GM23248 (cell line): ENCODE measurements at regions not wholly inside any gene's neighbourhood (a gene's known extent, or its start where the extent isn't known, plus 50 kb on each side); places are given as distances from the start of the nearest gene placed in this dataset.
"Not testable (repeated sequence)": the region's sequence is repeated elsewhere in the genome, so short reads cannot be mapped to it uniquely, and the experiment has no call there.

ENCODE experiments used
- DNase-seq: peaks from one replicate; pipeline ENCODE4 v3.0.0-alpha.2; 2015
- H2AFZ ChIP-seq: fragments of 200-600 bp; sonication (generic); 2 replicates; pipeline ENCODE4 v1.6.1; 2016; ENCODE audit warnings: antibody characterized with exemption
- H3F3A ChIP-seq: fragments of 200-600 bp; sonication (generic); 2 replicates; pipeline ENCODE4 v1.6.1; 2016; ENCODE audit warnings: mild to moderate bottlenecking, antibody characterized with exemption, mixed run types; ENCODE audit not compliant: insufficient read depth
- H3K27ac ChIP-seq: fragments of 200-600 bp; sonication (generic); 2 replicates; pipeline ENCODE4 v1.5.1; 2016; ENCODE audit warnings: mild to moderate bottlenecking
- H3K27me3 ChIP-seq: fragments of 200-600 bp; sonication (generic); replicated peaks from 2 replicates; pipeline ENCODE4 v1.6.1; 2016; ENCODE audit warnings: mild to moderate bottlenecking; ENCODE audit not compliant: insufficient read depth
- H3K36me3 ChIP-seq: fragments of 200-600 bp; sonication (generic); 2 replicates; pipeline ENCODE4 v1.6.1; 2016; ENCODE audit warnings: low read depth, mild to moderate bottlenecking
- H3K4me1 ChIP-seq: fragments of 200-600 bp; sonication (generic); 2 replicates; pipeline ENCODE4 v1.6.1; 2016; ENCODE audit warnings: mild to moderate bottlenecking; ENCODE audit not compliant: insufficient read depth
- H3K4me2 ChIP-seq: fragments of 200-600 bp; sonication (generic); one replicate; pipeline ENCODE4 v1.6.1; 2016; ENCODE audit warnings: mild to moderate bottlenecking; ENCODE audit not compliant: unreplicated experiment
- H3K4me3 ChIP-seq: fragments of 200-600 bp; sonication (generic); 2 replicates; pipeline ENCODE4 v1.5.1; 2016; ENCODE audit warnings: mild to moderate bottlenecking
- H3K79me2 ChIP-seq: fragments of 200-600 bp; sonication (generic); 2 replicates; pipeline ENCODE4 v1.6.1; 2016; ENCODE audit warnings: mild to moderate bottlenecking; ENCODE audit not compliant: insufficient read depth
- H3K9ac ChIP-seq: fragments of 200-600 bp; sonication (generic); 2 replicates; pipeline ENCODE4 v1.6.1; 2016; ENCODE audit warnings: mild to moderate bottlenecking
- H3K9me2 ChIP-seq: fragments of 200-600 bp; sonication (generic); 2 replicates; pipeline ENCODE4 v1.6.1; 2016; ENCODE audit warnings: mixed run types, mild to moderate bottlenecking, moderate library complexity; ENCODE audit not compliant: insufficient read depth
- H3K9me3 ChIP-seq: fragments of 200-600 bp; sonication (generic); one replicate; pipeline ENCODE4 v1.6.1; 2017; ENCODE audit warnings: low read depth
- H4K20me1 ChIP-seq: fragments of 200-600 bp; sonication (generic); 2 replicates; pipeline ENCODE4 v1.6.0; 2016; ENCODE audit not compliant: insufficient read depth
- EZH2 ChIP-seq: fragments of 200-600 bp; sonication (generic); IDR thresholded peaks from 2 replicates; pipeline ENCODE4 v1.6.1; 2018; ENCODE audit warnings: antibody characterized with exemption, mild to moderate bottlenecking; ENCODE audit not compliant: insufficient read depth, poor library complexity, severe bottlenecking
- EZH2phosphoT487 ChIP-seq: fragments of 200-600 bp; sonication (generic); IDR thresholded peaks from 2 replicates; pipeline ENCODE4 v1.6.1; 2018; ENCODE audit warnings: antibody characterized with exemption, moderate library complexity, mild to moderate bottlenecking, low read depth; ENCODE audit not compliant: insufficient read depth
- WGBS, 2 experiments: methylation state at CpG; one replicate each; pipeline ENCODE4 v1.1.6; 2015 to 2017; ENCODE audit warnings: low lambda C conversion rate in 2 of 2, low coverage in 1 of 2; ENCODE audit errors: missing lambda C conversion rate in 2 of 2; 5-methylcytosine and 5-hydroxymethylcytosine counted together
- in situ Hi-C: fragments of 300-500 bp; cut with MboI; formaldehyde crosslinking; loops from 2 replicates; pipeline ENCODE4 v1.15.0; 2020

GRCh38 chr6:86789779-86790411 lies 147.4 kb upstream of the HTR1E start:
- Histone ChIP-seq H3K4me1 (no peaks in the 10 kb centered on the region), H3F3A (no peaks in the 10 kb centered on the region), H3K9ac (no peak overlapping the region), H3K27ac (no peak overlapping the region), H3K4me3 (no peak overlapping the region), H3K27me3 (no peaks in the 10 kb centered on the region), H3K9me3 (no peaks in the 10 kb centered on the region), H3K36me3 (no peaks in the 10 kb centered on the region), H2AFZ (no peak overlapping the region), H3K4me2 (no peak overlapping the region), H4K20me1 (no peaks in the 10 kb centered on the region), H3K9me2 (no peaks in the 10 kb centered on the region), H3K79me2 (no peaks in the 10 kb centered on the region)
- in situ Hi-C loops = no loop called here
- no peak for TF ChIP-seq EZH2phosphoT487
- TF ChIP-seq EZH2 = no peak
- no peak for DNase-seq
- WGBS, 2 experiments = 2% methylated on average over 2 of the region's 2 CpGs

DNA sequence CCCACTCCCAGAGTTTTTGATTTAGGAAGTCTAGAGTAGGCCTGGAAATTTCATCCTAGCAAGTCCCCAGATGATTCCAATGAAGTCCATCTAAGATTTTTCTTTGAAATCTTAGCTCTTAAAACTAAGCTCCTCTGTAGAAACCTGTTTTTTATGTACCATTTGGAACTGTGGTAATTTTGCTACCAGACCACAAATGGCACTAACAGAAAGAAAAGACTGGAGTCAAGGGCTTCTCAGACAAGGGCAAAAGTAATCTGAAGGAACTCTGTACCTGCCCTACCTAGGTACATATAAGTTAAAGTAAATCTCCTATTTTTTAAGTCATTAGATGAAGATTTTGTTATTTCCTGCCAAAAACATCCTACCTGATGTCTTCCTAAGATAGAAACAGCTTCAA lies 155.0 kb upstream of the HTR1E start:
- Histone ChIP-seq H3K4me1 (no peaks in the 10 kb centered on the region), H4K20me1 (no peaks in the 10 kb centered on the region), H3K4me2 (no peak overlapping the region), H3K9me3 (peaks cover 2% of the 10 kb centered on the region), H3K27me3 (no peaks in the 10 kb centered on the region), H3K9me2 (no peaks in the 10 kb centered on the region), H3K4me3 (no peak overlapping the region), H2AFZ (no peak overlapping the region), H3F3A (no peaks in the 10 kb centered on the region), H3K27ac (no peak overlapping the region), H3K36me3 (no peaks in the 10 kb centered on the region), H3K79me2 (no peaks in the 10 kb centered on the region), H3K9ac (no peak overlapping the region)
- in situ Hi-C loops = no loop called here
- TF ChIP-seq EZH2 (no peak), EZH2phosphoT487 (no peak)
- DNase-seq = no peak

DNA sequence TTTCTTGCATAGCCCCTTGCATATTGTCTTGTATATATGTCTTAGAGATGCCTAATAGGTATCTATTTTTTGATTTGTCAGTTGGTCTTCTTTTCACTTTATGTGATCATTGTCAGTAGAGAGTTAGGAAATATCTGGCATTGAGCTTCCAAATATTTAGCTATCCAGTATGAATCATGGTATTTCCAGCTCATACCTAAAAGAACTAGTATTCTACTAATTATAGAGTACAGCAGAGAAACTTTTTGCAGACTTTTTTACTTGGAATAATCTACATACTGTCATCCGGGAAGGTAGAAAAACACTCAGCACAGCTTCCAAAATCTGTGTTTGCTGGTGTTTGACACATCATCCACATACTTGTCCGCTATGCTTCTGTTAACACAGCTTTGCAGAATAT lies 156.4 kb upstream of the HTR1E start:
- no peak for DNase-seq
- Histone ChIP-seq H3K9me2 (no peaks in the 10 kb centered on the region), H4K20me1 (no peaks in the 10 kb centered on the region), H3K4me1 (no peaks in the 10 kb centered on the region), H3K9ac (no peak overlapping the region), H3K27ac (no peak overlapping the region), H3K27me3 (no peaks in the 10 kb centered on the region), H3K9me3 (peaks cover 3% of the 10 kb centered on the region), H3K4me2 (no peak overlapping the region), H3K4me3 (no peak overlapping the region), H2AFZ (no peak overlapping the region), H3F3A (no peaks in the 10 kb centered on the region), H3K36me3 (no peaks in the 10 kb centered on the region), H3K79me2 (no peaks in the 10 kb centered on the region)
- TF ChIP-seq EZH2phosphoT487 (no peak), EZH2 (no peak)
- in situ Hi-C loops = no loop called here
- 10 to 20% methylated on average over 2 of the region's 2 CpGs for WGBS, 2 experiments

- Histone ChIP-seq H3K9ac (no peak overlapping the region), H3K9me2 (no peaks in the 10 kb centered on the region), H3K4me1 (no peaks in the 10 kb centered on the region), H3K36me3 (no peaks in the 10 kb centered on the region), H2AFZ (no peak overlapping the region), H4K20me1 (no peaks in the 10 kb centered on the region), H3F3A (no peaks in the 10 kb centered on the region), H3K79me2 (no peaks in the 10 kb centered on the region), H3K27ac (no peak overlapping the region), H3K4me3 (no peak overlapping the region), H3K4me2 (no peak overlapping the region), H3K27me3 (no peaks in the 10 kb centered on the region), H3K9me3 (peaks cover 3% of the 10 kb centered on the region)
- in situ Hi-C loops = no loop called here
- TF ChIP-seq EZH2 (no peak), EZH2phosphoT487 (no peak)
- no peak for DNase-seq
These were observed 161.4 kb upstream of the HTR1E start for GRCh38 chr6:86775893-86776292.

DNA sequence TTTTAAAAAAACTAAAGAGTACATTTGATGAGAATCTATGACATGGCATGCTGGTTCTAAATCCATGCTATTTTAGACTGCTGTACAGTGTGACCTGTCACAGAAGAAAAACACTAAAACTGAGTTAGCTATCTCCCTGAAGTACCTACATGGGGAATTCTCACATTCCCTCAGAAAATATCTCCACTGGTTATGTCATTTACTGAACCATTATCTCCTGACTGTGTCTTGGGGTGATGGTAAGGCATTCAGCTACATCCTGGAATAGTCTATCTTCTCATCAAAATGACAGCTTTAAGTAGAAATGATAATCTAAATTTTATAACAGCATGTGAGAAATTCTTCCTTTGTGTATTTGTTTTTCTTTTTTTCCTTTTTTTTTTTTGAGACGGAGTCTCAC lies 172.1 kb upstream of the HTR1E start:
- Histone ChIP-seq H3K27ac (no peak overlapping the region), H3K9me2 (no peaks in the 10 kb centered on the region), H3F3A (no peaks in the 10 kb centered on the region), H3K4me1 (no peaks in the 10 kb centered on the region), H3K9ac (no peak overlapping the region), H3K36me3 (no peaks in the 10 kb centered on the region), H3K9me3 (no peaks in the 10 kb centered on the region), H2AFZ (no peak overlapping the region), H3K79me2 (no peaks in the 10 kb centered on the region), H4K20me1 (no peaks in the 10 kb centered on the region), H3K27me3 (no peaks in the 10 kb centered on the region), H3K4me2 (no peak overlapping the region), H3K4me3 (no peak overlapping the region)
- WGBS, 2 experiments = 7 to 43% methylated on average over 1 of the region's 1 CpG
- in situ Hi-C loops = no loop called here
- no peak for TF ChIP-seq EZH2phosphoT487
- no peak for TF ChIP-seq EZH2
- DNase-seq = no peak

DNA sequence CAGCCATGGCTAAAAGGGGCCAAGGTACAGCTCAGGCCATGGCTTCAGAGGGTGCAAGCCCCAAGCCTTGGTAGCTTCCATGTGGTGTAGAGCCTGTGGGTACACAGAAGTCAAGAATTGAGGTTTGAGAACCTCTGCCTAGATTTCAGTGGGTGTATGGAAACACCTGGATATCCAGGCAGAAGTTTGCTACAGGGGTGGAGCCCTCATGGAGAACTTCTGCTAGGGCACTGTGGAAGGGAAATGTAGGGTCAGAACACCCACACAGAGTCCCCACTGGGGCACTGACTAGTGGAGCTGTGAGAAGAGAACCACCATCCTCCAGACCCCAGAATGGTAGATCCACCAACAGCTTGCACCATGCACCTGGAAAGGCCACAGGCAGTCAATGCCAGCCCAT lies 177.4 kb upstream of the HTR1E start:
- H3K9ac ChIP-seq, H3K4me1 ChIP-seq, H3K4me3 ChIP-seq, H3K27ac ChIP-seq, H3K9me2 ChIP-seq, H3K36me3 ChIP-seq, in situ Hi-C loops, H2AFZ ChIP-seq, H3F3A ChIP-seq, H3K27me3 ChIP-seq, H4K20me1 ChIP-seq, H3K9me3 ChIP-seq, H3K79me2 ChIP-seq, DNase-seq, H3K4me2 ChIP-seq: not testable (repeated sequence)
